ENCODE measurements at regions not wholly inside any gene's neighbourhood (a gene's known extent, or its start where the extent isn't known, plus 50 kb on each side); places are given as distances from the start of the nearest gene placed in this dataset.

- Histone ChIP-seq H3K9ac (ENCODE audit: insufficient read length) (no peak overlapping the region), H3K27ac (no peak overlapping the region)
- TF ChIP-seq FOXP2 (optimal IDR thresholded peaks at IDR 0.05; ENCODE audit: control extremely low read depth, extremely low read length, insufficient read depth) (no peak), POLR2AphosphoS5 (IDR thresholded peaks at IDR 0.05; ENCODE audit: borderline replicate concordance, low read depth, low read length) (no peak), EZH2 (IDR thresholded peaks at IDR 0.05) (no peak)
Measured at GRCh38 chr16:77541165-77541564, 106.3 kb upstream of the ADAMTS18 start.

GRCh38 chr16:77548151-77548550 is 113.3 kb upstream of the ADAMTS18 start:
- no peak overlapping the region for H3K4me3 ChIP-seq
- no peak for DNase-seq (ENCODE audit: low read depth, low spot score)
- TF ChIP-seq POLR2AphosphoS5 (IDR thresholded peaks at IDR 0.05; ENCODE audit: borderline replicate concordance, low read depth, low read length) (no peak), FOXP2 (optimal IDR thresholded peaks at IDR 0.05; ENCODE audit: control extremely low read depth, extremely low read length, insufficient read depth) (no peak), EZH2 (IDR thresholded peaks at IDR 0.05) (no peak)
- no peaks in the 10 kb centered on the region for H3K9me3 ChIP-seq (ENCODE audit: low read depth, low read length)
- H3K36me3 ChIP-seq (ENCODE audit: insufficient read depth, low read length): no peaks in the 10 kb centered on the region
- no peak overlapping the region for H3K9ac ChIP-seq (ENCODE audit: insufficient read length)
- H3K27ac ChIP-seq: no peak overlapping the region

More at GRCh38 chr16:77541165-77541564, 106.3 kb upstream of the ADAMTS18 start:
- Histone ChIP-seq H3K36me3 (ENCODE audit: insufficient read depth, low read length) (no peaks in the 10 kb centered on the region), H3K9me3 (ENCODE audit: low read depth, low read length) (no peaks in the 10 kb centered on the region), H3K4me3 (no peak overlapping the region)
- no peak for DNase-seq (ENCODE audit: low read depth, low spot score)

GRCh38 chr16:77548766-77549165 is 113.9 kb upstream of the ADAMTS18 start:
- DNase-seq (ENCODE audit: low read depth, low spot score): no peak
- H3K9me3 ChIP-seq (ENCODE audit: low read depth, low read length): no peaks in the 10 kb centered on the region
- H3K9ac ChIP-seq (ENCODE audit: insufficient read length): no peak overlapping the region
- H3K27ac ChIP-seq: no peak overlapping the region
- H3K4me3 ChIP-seq: no peak overlapping the region
- no peak for TF ChIP-seq POLR2AphosphoS5 (IDR thresholded peaks at IDR 0.05; ENCODE audit: borderline replicate concordance, low read depth, low read length)
- TF ChIP-seq FOXP2 (optimal IDR thresholded peaks at IDR 0.05; ENCODE audit: control extremely low read depth, extremely low read length, insufficient read depth): no peak
- TF ChIP-seq EZH2 (IDR thresholded peaks at IDR 0.05): no peak
- H3K36me3 ChIP-seq (ENCODE audit: insufficient read depth, low read length): no peaks in the 10 kb centered on the region

- Histone ChIP-seq H3K9me3 (ENCODE audit: low read depth, low read length) (no peaks in the 10 kb centered on the region), H3K36me3 (ENCODE audit: insufficient read depth, low read length) (no peaks in the 10 kb centered on the region), H3K27ac (no peak overlapping the region), H3K4me3 (no peak overlapping the region), H3K9ac (ENCODE audit: insufficient read length) (no peak overlapping the region)
- no peak for TF ChIP-seq POLR2AphosphoS5 (IDR thresholded peaks at IDR 0.05; ENCODE audit: borderline replicate concordance, low read depth, low read length)
- TF ChIP-seq FOXP2 (optimal IDR thresholded peaks at IDR 0.05; ENCODE audit: control extremely low read depth, extremely low read length, insufficient read depth): no peak
- TF ChIP-seq EZH2 (IDR thresholded peaks at IDR 0.05): no peak
- no peak for DNase-seq (ENCODE audit: low read depth, low spot score)
Measured at GRCh38 chr16:77549876-77550275, 115.0 kb upstream of the ADAMTS18 start.

GRCh38 chr16:77551357-77551756 is 116.5 kb upstream of the ADAMTS18 start:
- Histone ChIP-seq H3K27ac (no peak overlapping the region), H3K4me3 (no peak overlapping the region), H3K9me3 (ENCODE audit: low read depth, low read length) (no peaks in the 10 kb centered on the region), H3K36me3 (ENCODE audit: insufficient read depth, low read length) (no peaks in the 10 kb centered on the region), H3K9ac (ENCODE audit: insufficient read length) (no peak overlapping the region)
- DNase-seq (ENCODE audit: low read depth, low spot score): no peak
- TF ChIP-seq FOXP2 (optimal IDR thresholded peaks at IDR 0.05; ENCODE audit: control extremely low read depth, extremely low read length, insufficient read depth) (no peak), POLR2AphosphoS5 (IDR thresholded peaks at IDR 0.05; ENCODE audit: borderline replicate concordance, low read depth, low read length) (no peak), EZH2 (IDR thresholded peaks at IDR 0.05) (no peak)

GRCh38 chr16:77553130-77553529 is 118.3 kb upstream of the ADAMTS18 start:
- TF ChIP-seq POLR2AphosphoS5 (IDR thresholded peaks at IDR 0.05; ENCODE audit: borderline replicate concordance, low read depth, low read length) (no peak), FOXP2 (optimal IDR thresholded peaks at IDR 0.05; ENCODE audit: control extremely low read depth, extremely low read length, insufficient read depth) (no peak), EZH2 (IDR thresholded peaks at IDR 0.05) (no peak)
- no peak for DNase-seq (ENCODE audit: low read depth, low spot score)
- Histone ChIP-seq H3K9me3 (ENCODE audit: low read depth, low read length) (no peaks in the 10 kb centered on the region), H3K9ac (ENCODE audit: insufficient read length) (no peak overlapping the region), H3K4me3 (no peak overlapping the region), H3K36me3 (ENCODE audit: insufficient read depth, low read length) (no peaks in the 10 kb centered on the region), H3K27ac (no peak overlapping the region)

GRCh38 chr16:77555126-77555525 is 120.3 kb upstream of the ADAMTS18 start:
- Histone ChIP-seq H3K9ac (ENCODE audit: insufficient read length) (no peak overlapping the region), H3K27ac (no peak overlapping the region), H3K4me3 (no peak overlapping the region), H3K9me3 (ENCODE audit: low read depth, low read length) (no peaks in the 10 kb centered on the region), H3K36me3 (ENCODE audit: insufficient read depth, low read length) (no peaks in the 10 kb centered on the region)
- DNase-seq (ENCODE audit: low read depth, low spot score): no peak
- TF ChIP-seq EZH2 (IDR thresholded peaks at IDR 0.05) (no peak), POLR2AphosphoS5 (IDR thresholded peaks at IDR 0.05; ENCODE audit: borderline replicate concordance, low read depth, low read length) (no peak), FOXP2 (optimal IDR thresholded peaks at IDR 0.05; ENCODE audit: control extremely low read depth, extremely low read length, insufficient read depth) (no peak)

GRCh38 chr16:77555791-77556190 is 121.0 kb upstream of the ADAMTS18 start:
- Histone ChIP-seq H3K4me3 (no peak overlapping the region), H3K9ac (ENCODE audit: insufficient read length) (no peak overlapping the region), H3K9me3 (ENCODE audit: low read depth, low read length) (no peaks in the 10 kb centered on the region), H3K27ac (no peak overlapping the region), H3K36me3 (ENCODE audit: insufficient read depth, low read length) (no peaks in the 10 kb centered on the region)
- DNase-seq (ENCODE audit: low read depth, low spot score): no peak
- TF ChIP-seq FOXP2 (optimal IDR thresholded peaks at IDR 0.05; ENCODE audit: control extremely low read depth, extremely low read length, insufficient read depth): no peak
- no peak for TF ChIP-seq POLR2AphosphoS5 (IDR thresholded peaks at IDR 0.05; ENCODE audit: borderline replicate concordance, low read depth, low read length)
- TF ChIP-seq EZH2 (IDR thresholded peaks at IDR 0.05): no peak

- H3K36me3 ChIP-seq (ENCODE audit: insufficient read depth, low read length): no peaks in the 10 kb centered on the region
- H3K4me3 ChIP-seq: no peak overlapping the region
- no peak overlapping the region for H3K27ac ChIP-seq
- no peaks in the 10 kb centered on the region for H3K9me3 ChIP-seq (ENCODE audit: low read depth, low read length)
- TF ChIP-seq EZH2 (IDR thresholded peaks at IDR 0.05) (no peak), FOXP2 (optimal IDR thresholded peaks at IDR 0.05; ENCODE audit: control extremely low read depth, extremely low read length, insufficient read depth) (no peak), POLR2AphosphoS5 (IDR thresholded peaks at IDR 0.05; ENCODE audit: borderline replicate concordance, low read depth, low read length) (no peak)
- H3K9ac ChIP-seq (ENCODE audit: insufficient read length): no peak overlapping the region
- DNase-seq (ENCODE audit: low read depth, low spot score): no peak
Measured at GRCh38 chr16:77556201-77556873, 121.5 kb upstream of the ADAMTS18 start.

All from SK-N-MC (cell line).